GM21390 (cell line): ENCODE measurements at regions not wholly inside any gene's neighbourhood (a gene's known extent, or its start where the extent isn't known, plus 50 kb on each side); places are given as distances from the start of the nearest gene placed in this dataset.

Experiments used
- ATAC-seq: cut with Tn5 transposase; IDR thresholded peaks from one replicate; pipeline ENCODE4 v1.9.1; 2021; ENCODE audit not compliant: unreplicated experiment

GRCh38 chr2:126175222-126175621, 480.7 kb upstream of the GYPC start:
- no peak for ATAC-seq

- ATAC-seq, result no peak
These were observed 478.5 kb upstream of the GYPC start for GRCh38 chr2:126177479-126177878.

GRCh38 chr2:126187668-126188067, 468.3 kb upstream of the GYPC start:
- ATAC-seq, result no peak

- no peak for ATAC-seq
These were observed 466.4 kb upstream of the GYPC start for GRCh38 chr2:126189527-126189926.

GRCh38 chr2:126200538-126200937, 455.4 kb upstream of the GYPC start:
- no peak for ATAC-seq

GRCh38 chr2:126208266-126208665, 447.7 kb upstream of the GYPC start:
- no peak for ATAC-seq

- ATAC-seq, result no peak
These were observed 443.2 kb upstream of the GYPC start for GRCh38 chr2:126212735-126213134.

GRCh38 chr2:126219081-126219480, 436.9 kb upstream of the GYPC start:
- no peak for ATAC-seq

- no peak for ATAC-seq
These were observed 435.6 kb upstream of the GYPC start for GRCh38 chr2:126220331-126220730.

GRCh38 chr2:126221506-126221905, 434.5 kb upstream of the GYPC start:
- ATAC-seq, result no peak

- ATAC-seq, result no peak
These were observed 433.7 kb upstream of the GYPC start for GRCh38 chr2:126222278-126222677.

GRCh38 chr2:126224776-126225175, 431.2 kb upstream of the GYPC start:
- no peak for ATAC-seq

- ATAC-seq, result no peak
These were observed 428.7 kb upstream of the GYPC start for GRCh38 chr2:126227250-126227649.

- ATAC-seq, result no peak
These were observed 427.4 kb upstream of the GYPC start for GRCh38 chr2:126228531-126228930.

- ATAC-seq, result no peak
These were observed 417.7 kb upstream of the GYPC start for GRCh38 chr2:126238251-126238650.

GRCh38 chr2:126239320-126239955, 416.5 kb upstream of the GYPC start:
- no peak for ATAC-seq

GRCh38 chr2:126241001-126241400, 415.0 kb upstream of the GYPC start:
- ATAC-seq, result no peak

- no peak for ATAC-seq
These were observed 414.5 kb upstream of the GYPC start for GRCh38 chr2:126241411-126241810.

- no peak for ATAC-seq
These were observed 411.0 kb upstream of the GYPC start for GRCh38 chr2:126244937-126245336.

- no peak for ATAC-seq
These were observed 402.3 kb upstream of the GYPC start for GRCh38 chr2:126253669-126254068.

- ATAC-seq, result no peak
These were observed 391.3 kb upstream of the GYPC start for GRCh38 chr2:126264625-126265024.

- no peak for ATAC-seq
These were observed 386.0 kb upstream of the GYPC start for GRCh38 chr2:126269911-126270310.

GRCh38 chr2:126270587-126270986, 385.4 kb upstream of the GYPC start:
- ATAC-seq, result no peak
